GM21381 (cell line): ENCODE measurements at regions not wholly inside any gene's neighbourhood (a gene's known extent, or its start where the extent isn't known, plus 50 kb on each side); places are given as distances from the start of the nearest gene placed in this dataset.
"Not testable (repeated sequence)": the region's sequence is repeated elsewhere in the genome, so short reads cannot be mapped to it uniquely, and the experiment has no call there.

Source experiments
- ATAC-seq: cut with Tn5 transposase; IDR thresholded peaks from one replicate; pipeline ENCODE4 v1.9.1; 2021; ENCODE audit warnings: mild to moderate bottlenecking, moderate library complexity; ENCODE audit not compliant: unreplicated experiment

DNA sequence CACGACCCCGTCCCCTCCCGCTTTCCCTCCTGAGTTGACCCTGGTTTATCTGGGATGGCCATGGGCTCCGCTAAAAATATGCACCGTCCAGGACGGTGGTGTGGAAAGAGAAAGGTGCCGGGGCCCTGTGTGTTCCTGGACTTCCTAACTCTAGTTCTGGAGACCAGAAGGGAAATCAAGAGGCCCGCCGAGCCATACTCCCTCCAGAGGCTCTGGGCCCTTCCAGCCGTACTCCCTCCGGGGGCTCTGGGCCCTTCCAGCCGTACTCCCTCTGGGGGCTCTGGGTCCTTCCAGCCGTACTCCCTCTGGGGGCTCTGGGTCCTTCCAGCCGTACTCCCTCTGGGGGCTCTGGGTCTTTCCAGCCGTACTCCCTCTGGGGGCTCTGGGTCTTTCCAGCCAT, 168.5 kb downstream of the LAT start:
- ATAC-seq: not testable (repeated sequence)

DNA sequence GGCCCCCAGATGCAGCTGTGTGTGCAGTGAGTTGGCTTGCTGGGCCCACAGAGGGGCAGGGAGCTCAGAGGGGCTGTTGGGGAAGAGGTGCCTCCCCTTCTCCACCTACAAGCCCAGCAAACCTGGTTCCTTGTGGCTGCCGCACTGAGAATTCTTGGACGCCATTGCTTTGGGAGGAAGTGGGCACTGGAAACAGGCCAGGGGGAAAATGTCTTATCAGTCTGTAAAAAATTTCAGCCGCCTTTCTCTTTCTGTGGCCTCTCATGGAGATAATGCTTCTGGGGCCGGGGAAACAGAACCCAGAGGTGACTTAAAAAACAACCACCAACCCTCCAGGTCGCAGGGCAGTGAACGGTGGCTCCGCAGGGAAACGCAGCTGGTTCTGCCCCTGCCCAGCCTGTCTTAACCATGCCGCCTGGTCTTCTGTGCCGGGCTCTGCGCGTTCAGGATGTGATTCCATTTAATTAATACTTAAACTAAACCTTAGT, 167.7 kb downstream of the LAT start:
- ATAC-seq: not testable (repeated sequence)

DNA sequence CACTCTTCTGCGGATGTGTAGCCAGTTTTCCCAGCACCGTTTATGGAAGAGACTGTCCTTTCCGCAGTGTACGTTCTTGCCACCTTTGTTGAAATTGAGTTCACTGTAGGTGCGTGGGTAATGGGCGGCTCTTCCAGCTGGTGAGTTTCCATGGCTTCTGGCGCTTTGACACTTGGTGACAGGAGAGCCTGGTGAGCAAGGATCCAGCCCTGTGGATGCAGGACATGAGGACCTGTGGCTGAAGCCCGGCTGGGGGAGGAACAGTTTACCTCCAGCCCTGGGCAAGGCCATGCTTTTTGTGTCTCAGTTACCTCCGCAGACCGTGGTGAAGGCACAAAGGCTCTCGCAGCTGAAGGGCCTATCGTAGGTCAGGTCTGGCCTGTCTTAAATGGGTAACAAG, 166.5 kb downstream of the LAT start:
- ATAC-seq: no peak

DNA sequence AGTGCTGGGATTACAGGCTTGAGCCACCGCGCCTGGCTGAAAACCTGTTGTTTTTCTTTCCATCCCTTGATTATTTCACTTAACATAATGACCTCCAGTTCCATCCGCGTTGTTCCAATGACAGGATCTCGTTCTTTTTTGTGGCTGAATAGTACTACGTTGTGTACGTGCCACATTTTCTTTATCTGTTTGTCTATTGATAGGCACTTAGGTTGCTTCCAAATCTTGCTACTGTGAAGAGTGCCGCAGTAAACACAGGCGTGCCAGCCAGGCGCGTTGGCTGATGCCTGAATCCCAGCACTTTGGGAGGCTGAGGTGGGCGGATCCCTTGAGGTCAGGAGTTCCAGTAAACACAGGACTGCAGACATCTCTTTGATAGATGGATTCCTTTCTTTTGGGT, 165.1 kb downstream of the LAT start:
- not testable (repeated sequence) for ATAC-seq

DNA sequence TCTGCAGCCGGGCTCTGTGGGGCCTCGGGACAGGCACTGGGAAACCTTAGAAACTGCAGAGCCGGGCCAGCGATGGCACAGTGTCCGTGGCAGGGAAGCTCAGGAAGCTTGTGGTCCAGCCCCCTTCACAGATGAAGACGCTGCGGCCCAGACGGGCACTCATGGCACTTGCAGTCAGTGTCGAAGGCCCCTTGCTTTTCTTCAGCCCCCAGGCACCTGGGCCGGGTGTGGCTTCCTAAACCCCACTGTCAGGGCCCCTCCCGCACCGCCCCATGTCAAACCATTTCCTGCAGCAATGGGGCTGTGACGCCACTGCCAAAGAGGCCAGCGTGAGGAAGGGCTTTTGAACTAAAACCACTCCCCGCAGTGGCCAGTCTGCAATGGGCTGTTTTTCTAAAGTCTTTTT, 164.0 kb downstream of the LAT start:
- no peak for ATAC-seq

DNA sequence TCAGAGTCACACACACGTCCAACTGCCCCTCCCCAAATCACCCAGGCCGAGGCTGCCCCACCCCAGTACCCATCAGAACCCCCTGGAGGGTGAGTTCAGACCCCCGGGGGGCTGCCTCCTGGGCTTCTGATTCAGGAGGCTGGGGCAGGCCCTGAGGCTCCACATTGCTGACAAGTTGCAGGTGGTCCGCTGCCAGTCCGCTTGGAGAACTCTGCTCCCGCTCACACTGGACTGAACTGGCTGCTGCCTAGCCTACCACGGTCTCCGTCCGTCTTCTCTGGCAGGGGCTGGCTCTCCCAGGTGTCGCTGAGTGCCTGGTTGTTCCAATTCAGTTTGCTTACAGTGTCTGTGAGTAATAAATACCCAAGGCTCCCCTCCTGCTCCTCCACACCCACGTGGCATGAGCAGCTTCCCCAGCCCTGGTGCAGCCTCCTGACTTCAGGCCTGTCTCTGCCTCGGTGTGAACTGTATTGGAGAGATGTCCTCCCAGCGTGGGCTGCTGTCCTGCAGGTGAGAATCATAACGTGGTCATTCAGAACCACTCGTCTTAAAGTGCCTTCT, 163.4 kb downstream of the LAT start:
- ATAC-seq: no peak

DNA sequence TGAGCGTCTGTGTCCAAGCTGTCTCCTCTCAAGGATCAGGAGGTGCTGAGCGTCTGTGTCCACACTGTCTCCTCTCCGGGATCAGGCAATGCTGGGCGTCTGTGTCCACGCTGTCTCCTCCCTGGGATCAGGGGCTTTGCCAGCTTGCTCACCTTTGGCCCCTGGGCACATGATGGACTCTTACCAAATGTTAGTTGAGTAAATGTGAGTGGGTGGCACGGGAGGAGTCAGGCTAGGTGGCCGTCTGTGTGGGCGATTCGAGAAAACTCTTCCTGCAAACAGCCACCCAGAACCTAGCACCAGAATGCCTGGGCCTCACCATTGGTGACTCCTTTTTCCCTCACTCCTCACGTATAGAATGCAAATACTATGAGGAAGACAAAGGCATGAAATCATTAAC, 162.9 kb downstream of the LAT start:
- not testable (repeated sequence) for ATAC-seq

DNA sequence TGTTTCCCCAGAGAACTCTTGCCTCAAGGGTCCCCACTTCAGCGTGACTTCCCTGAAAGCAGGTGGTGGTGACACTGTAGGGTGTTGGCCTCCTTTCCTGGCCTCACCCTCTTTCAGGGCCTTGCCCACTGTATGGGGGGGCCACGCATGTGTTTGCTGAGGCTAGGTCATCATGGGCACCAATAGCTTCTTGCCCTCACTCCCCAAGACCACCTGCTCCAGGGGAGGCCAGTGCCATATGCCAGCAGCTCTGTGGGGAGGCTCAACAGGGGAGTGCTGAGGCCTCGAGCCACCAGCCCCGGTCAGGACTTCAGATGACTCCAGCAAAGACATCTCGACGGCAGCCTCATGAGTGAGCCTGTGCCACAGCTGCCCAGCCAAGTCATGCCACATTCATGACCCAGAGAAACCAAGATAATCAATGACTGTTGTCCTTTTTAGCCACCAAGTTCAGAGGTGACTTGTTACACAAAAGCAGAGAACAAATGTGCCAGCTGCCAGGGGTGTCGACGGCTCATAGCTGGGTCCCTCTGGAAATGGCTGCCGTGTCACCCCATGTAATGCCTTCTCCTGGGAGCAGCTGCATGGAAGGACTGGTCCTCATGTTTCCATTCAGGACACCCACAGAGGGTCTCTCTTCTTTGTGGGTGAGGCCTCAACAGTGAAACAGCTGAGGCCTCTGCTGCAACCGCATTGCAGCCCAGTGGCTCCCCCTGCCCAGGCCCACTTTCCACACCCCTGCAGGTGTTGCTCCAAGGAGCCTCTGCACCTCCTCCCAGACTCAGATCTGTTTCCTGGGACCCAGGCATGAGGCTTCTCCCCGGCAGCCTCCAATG, 162.2 kb downstream of the LAT start:
- ATAC-seq: not testable (repeated sequence)

DNA sequence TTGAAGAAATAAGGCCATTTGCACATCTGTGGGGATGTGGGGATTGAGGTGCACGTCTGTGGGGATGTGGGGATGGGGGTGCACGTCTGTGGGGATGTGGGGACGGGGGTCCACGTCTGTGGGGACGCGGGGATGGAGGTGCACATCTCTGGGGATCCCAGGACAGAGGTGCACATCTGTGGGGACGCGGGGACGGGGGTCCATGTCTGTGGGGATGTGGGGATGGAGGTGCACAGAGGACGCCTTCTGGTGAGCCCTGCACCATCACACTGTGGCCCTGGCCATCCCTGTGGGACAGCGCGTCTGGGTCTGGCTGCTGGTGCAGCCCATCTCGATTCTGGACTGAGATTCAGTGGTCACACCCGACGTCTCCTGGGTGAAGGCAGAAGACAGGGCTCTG, 161.4 kb downstream of the LAT start:
- ATAC-seq: no peak

DNA sequence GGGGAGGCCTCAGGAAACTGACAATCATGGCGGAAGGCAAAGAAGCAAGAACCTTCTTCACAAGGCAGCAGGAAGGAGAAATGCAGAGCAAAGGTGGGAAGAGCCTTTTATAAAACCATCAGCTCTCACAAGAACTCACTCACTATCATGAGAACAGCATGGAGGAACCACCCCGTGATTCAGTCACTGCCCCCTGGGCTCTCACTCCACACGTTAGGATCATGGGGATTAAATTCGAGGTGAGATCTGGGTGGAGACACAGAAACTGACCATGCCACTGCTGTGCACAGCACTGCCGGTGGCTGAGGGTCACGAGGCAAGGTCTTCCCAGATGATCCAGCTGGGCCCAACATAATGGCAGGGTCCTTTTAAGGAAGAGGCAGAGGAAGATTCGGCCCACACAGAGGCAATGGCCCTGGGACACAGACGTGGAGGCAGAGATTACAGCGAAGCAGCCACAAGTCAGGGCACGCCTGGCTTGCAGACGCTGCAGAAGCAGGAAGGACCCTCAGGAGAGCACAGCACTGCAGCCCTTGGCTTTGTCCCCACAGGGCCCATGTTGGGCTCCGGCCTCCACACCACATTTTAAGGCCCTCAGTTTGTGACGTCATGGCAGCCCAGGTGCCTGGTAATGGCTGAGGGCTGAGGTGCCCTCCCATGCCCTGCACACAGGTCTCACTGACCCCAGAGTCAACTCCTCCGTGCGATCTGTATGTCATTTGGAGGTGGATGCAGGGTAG, 160.8 kb downstream of the LAT start:
- ATAC-seq: not testable (repeated sequence)

DNA sequence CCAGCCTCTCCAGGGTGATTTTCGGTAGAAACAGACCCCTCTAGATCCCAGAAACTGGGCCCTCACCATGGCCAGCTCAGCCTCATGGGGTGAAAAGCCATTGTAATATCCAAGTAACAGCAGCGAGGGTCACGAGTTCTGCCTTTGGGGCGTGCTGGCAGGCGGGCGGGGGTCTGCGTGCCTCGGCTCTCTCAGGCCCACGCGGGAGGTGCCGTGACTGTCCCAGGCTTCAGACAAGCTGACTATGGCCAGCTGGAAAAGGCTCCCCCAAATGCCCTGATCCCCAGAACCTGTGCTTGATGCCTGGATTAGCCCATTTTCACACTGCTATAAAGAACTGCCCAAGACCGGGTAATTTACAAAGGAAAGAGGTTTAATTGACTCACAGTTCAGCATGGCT, 160.2 kb downstream of the LAT start:
- not testable (repeated sequence) for ATAC-seq

DNA sequence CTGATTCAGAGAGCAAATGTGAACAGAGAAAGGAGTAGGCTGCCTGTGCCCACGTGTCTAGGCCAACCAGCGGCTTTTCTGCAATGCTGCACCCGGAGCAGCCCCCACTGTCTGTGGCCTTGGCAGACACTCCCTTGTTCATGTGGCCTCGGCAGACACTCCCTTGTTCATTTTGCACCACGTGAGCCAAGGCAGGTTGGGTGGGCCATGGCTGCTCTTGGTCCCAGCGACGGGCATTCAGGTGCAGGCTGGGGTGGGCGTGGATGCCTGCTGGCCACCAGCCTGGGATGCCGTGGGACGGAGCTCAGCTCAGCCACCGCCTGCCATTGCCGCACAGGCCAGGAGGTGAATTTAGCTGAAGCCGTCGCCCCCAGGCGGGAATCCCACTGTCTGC, 159.8 kb downstream of the LAT start:
- ATAC-seq: not testable (repeated sequence)

DNA sequence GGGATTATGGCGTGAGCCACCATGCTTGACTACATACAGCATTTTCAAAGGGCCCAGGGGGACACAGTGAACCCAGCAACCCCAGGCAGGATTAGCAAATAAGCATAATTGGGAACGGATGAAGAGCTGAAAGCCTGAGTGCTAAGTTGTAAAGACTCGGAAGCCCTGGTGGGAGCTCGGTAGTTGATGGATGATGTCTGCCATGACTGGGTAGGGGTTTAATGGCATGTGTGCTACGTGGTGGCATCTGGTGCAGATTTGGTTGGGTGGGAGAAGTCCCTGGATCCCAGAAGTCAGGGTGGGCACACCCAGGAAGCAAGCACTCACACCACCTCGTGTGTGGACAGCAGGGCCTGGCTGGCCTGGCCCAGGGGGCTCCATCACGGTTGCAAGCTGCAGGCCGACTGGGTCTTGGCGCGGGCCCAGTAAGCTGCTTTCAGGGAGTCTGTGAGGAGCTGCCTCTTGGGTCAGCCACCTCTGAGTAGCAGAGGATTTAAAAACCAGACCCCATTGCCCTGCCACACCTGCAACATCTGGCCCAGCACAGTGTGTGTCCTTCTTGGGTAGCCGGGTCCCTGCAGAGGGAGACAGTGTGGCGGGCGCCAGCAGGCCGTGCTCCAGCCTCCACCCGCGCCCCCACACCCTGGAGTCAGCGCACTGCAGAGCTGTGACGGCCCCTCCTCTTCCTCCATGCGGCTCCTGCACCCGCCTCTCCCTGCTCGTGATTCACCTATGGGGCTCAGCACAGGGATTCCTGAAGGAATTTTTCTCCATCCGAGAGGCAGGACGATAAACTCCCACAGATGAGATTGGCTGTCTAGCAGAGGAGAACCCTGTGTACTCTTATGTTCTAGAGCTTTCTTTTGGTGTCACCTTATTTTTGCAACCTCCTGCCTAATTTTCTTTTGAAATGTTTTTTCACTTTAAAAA, 159.2 kb downstream of the LAT start:
- not testable (repeated sequence) for ATAC-seq

DNA sequence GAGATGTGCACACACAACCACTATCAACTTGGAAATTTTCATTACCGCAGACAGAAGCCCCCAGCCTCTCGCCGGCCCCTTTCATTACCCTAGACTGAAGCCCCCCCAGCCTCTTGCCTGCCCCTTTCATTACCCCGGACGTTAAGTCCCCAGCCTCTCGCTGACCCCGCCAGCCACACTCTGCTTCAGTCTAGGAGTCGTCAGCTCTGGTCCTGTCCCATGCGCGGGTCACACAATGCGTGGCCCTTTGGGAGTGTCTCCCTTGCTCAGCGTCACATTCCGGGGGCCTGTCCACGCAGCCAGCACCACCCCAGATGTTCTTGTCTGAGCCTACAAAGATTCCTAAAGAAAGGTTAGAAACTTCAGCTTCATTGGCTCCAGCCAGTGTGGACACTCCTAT, 157.7 kb downstream of the LAT start:
- not testable (repeated sequence) for ATAC-seq

DNA sequence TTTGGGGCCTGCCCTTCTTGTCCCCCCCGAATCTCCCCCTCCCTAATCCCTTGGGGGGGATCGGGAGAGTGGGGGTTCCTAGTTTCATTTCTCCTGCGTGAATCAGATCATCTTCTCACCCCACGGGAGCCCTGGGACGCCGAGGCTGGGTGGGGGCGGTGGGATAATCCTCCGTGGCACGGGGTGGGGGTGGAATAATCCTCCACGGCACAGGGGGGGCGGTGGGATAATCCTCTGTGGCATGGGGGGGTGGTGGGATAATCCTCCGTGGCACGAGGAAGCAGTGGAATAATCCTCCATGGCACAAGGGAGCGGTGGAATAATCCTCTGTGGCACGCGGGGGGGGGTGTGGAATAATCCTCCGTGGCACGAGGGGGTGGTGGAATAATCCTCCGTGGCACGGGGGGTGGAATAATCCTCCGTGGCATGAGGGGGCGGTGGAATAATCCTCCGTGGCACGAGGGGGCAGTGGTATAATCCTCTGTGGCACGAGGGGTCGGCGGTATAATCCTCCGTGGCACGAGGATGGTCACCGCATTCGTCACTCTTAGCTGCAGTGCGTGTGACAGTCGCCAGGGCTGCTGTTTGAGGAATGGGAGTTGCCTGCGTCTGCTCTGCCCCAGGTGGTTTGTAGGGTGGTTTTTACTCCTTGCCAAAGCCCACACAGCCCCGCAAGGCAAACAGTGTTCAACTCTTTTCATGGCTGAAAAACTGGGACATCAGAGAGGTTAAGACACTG, 156.9 kb downstream of the LAT start:
- no peak for ATAC-seq

DNA sequence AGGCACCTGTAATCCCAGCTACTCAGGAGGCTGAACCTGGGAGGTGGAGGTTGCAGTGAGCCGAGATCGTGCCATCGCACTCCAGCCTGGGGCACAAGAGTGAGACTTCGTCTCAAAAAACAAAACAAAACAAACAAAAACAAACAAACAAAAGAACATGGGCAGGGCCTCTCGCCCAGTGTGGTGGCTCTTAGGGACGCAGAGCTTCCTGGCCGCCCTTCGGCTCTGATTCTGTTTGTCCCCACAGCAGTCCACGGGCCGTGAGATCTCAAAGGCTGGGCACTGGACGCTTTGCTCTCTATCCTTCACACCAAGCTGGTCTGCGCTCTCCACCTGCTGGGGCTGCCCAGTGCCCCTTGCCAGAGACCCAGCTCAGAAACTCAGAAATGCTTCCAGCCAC, 156.3 kb downstream of the LAT start:
- ATAC-seq: not testable (repeated sequence)

DNA sequence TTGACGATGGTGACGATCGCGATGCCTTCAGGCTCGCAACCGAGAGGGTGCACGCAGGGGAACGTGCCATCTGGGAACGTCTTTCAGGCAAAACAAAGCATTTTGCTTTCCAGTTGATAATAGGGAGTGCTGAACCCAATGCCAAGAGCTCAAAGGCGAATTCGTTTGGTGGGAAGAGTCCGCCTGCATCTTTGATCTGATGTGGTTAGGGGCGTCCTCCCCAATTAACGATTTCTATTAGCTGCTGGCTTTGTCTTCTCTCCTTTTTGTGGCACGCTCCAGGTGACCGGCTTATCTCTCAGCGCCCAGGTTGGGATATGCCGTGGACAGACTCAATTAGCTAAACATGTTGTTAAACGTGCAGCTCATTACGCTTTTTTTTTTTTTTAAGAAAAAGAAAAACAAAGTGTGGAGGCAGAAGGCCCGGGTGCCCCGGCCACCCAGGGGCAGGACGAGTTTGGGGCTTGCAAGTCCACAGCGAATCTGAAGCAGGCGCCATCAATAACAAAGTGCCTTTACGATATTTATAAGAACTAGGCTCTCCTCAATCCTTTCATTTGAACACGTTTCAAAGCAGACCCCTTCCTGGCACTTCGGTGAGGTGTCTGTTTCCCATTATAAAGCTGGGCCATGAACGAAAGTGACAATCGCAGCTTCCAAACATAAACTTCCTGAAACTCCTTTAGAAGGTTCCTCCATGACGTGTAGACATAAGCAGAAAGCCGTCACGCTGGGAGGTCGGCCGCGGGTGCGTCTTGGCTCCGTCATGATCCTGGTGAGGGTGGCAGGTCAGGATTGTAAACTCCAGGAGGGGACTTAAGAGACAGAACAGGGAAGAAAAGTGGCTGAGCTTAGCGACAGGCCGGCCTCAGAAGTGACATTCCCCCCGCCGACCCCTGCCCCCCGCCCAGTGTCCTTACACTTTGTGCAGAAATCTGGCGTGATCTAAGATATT, 155.3 kb downstream of the LAT start:
- ATAC-seq: not testable (repeated sequence)

DNA sequence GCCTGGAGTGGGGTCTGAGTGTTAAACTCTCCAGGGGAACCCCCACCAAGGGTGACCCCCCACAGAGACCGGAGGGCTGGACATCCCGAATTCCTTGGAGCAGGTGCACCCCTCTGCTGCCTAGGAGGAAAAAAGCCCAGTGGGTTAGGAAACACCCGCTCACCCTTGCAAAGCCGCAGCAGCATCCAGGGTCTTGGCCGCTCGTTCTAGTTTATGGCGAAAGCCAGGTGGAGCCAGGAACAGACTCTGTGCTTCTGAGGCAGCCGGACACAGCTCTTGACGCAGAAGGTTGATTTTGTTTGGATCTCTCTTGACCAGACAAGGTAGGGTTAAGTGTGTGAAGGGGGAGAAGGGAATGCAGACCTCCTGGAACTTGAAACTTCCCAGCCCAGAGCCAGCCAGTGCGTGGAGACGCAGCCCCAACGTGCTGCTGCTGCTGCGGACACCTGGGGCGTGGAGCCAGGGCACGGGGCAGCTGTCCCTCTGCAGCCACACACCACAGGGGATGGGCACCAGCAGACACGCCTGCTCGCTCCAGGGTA, 154.5 kb downstream of the LAT start:
- no peak for ATAC-seq

DNA sequence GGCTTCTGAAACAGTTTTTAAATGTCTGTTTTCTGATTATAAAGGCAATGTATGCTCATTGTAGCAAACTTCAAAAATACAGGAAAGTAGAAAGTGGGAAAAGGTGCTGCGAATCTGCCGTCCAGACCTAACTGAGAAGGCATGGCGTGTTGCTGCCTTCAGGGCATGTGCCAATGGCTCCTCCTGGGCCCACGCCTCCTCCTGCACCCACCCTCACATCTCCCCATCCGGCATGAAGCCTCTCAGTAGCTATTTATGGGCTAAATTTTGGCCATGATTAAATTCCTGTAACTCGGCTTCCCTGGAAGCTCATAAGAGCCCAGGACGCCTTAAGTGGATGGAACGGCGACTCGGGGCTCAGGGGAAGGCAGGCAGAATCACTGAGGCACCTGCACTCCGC, 153.8 kb downstream of the LAT start:
- ATAC-seq: not testable (repeated sequence)
